HFF-Myc (cell line): ENCODE measurements at regions not wholly inside any gene's neighbourhood (a gene's known extent, or its start where the extent isn't known, plus 50 kb on each side); places are given as distances from the start of the nearest gene placed in this dataset.

Experiments used
- DNase-seq: peaks from one replicate; pipeline ENCODE4 v3.0.0-alpha.2; 2011; ENCODE audit warnings: low read depth; ENCODE audit errors: extremely low read depth
- H3K4me3 ChIP-seq: replicated peaks from 2 replicates; pipeline ENCODE4 v1.5.1; 2011; ENCODE audit warnings: low read depth, mild to moderate bottlenecking, control low read depth, low read length
- TF ChIP-seq, protein P1 (sequence below): IDR thresholded peaks from 2 replicates; pipeline ENCODE4 v1.5.1; 2012; ENCODE audit warnings: mild to moderate bottlenecking, low read depth, low read length, control low read depth; ENCODE audit errors: missing control alignments

DNA sequence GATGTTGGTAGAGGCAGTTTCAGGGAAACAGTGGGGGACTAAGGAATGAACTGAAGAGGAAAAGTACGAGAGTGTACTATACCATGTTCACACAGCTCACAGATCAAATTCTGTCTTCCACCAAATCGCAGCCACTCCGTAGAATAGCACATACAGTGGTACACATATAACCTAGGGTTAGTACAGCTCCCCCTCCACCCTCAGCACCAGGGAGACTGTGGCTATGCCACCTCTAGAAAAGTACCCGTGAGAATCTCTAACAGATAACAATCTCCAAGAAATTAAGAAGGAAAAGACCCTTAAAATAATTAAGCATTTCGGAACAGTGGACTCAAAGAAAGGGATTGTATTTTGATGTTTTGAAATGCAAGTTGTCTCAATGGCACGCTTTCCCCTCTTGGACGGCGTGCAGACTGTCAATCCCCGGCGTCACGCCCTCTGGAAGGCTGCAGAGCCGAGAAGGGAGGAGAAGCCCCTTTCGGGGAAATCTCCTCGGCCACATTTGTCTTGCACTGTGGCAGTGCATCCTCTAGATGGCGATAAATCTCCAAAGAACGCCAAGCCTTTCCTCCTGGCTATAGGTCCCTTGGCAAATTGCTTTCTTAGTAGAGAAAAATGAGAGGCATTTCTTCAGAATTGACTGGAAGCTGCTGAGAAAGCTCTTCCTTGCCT, 345.0 kb downstream of the REEP3 start:
- peak; percentile 16 for DNase-seq
- H3K4me3 ChIP-seq = no peak overlapping the region
- TF ChIP-seq, protein P1, sequence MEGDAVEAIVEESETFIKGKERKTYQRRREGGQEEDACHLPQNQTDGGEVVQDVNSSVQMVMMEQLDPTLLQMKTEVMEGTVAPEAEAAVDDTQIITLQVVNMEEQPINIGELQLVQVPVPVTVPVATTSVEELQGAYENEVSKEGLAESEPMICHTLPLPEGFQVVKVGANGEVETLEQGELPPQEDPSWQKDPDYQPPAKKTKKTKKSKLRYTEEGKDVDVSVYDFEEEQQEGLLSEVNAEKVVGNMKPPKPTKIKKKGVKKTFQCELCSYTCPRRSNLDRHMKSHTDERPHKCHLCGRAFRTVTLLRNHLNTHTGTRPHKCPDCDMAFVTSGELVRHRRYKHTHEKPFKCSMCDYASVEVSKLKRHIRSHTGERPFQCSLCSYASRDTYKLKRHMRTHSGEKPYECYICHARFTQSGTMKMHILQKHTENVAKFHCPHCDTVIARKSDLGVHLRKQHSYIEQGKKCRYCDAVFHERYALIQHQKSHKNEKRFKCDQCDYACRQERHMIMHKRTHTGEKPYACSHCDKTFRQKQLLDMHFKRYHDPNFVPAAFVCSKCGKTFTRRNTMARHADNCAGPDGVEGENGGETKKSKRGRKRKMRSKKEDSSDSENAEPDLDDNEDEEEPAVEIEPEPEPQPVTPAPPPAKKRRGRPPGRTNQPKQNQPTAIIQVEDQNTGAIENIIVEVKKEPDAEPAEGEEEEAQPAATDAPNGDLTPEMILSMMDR = peak; percentile 88

DNA sequence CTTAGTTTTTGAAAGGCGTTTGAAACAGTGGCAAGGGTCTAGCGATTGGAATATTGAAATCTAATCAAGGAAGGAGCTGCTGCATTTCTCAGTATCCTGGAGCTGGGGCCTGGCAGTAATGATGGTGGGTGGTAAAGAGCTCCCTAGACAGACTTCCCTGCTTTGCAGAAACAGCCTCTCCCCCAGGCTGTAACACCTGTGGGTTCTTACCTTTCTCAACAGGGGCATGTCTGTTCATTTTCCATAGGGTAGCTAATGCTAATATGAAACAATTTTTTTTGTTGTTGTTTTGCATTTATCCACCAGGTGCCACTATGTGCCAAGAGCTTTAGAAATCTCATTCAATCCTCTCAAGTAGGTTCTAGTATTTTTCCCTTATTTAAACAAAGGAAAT, 345.5 kb downstream of the REEP3 start:
- H3K4me3 ChIP-seq = no peak overlapping the region
- peak; percentile 11 for DNase-seq
- TF ChIP-seq, protein P1 = no peak

DNA sequence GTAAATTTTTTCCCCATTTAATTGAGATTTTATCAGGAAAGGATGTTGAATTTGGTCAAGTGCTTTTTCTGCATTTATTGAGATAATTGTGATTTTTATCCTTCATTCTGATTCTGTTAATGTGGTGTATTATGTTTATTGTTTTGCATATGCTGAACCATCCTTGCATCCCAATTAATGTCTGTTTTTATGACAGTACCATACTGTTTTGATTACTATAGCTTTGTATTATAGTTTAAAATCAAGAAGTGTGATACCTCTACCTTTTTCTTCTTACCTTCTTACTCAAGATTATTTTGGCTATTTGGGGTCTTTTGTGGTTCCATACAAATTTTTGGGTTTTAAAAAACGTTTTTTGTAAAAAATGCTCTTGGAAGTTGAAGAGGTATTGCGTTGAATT, 357.2 kb downstream of the REEP3 start:
- no peak for DNase-seq
- TF ChIP-seq, protein P1 = no peak
- H3K4me3 ChIP-seq = no peak overlapping the region

DNA sequence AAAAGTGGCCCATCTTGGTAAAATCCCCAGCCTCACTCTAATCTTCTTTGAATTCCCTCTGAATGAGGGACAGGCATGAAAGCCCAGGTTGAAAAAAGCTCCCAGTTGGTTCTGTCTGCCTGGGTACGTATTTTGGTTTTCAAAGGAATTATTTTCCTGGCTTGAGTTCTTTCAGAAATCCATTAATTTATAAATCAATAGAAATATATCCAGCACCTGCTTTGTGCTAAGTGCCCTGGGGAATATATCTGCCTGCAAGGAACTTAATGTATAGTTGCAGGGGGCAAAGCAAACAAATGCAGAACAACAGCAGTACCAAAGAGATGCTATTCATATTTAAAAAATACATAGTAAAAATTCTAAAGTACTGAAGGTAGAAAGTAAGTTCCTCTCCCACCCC, 362.7 kb downstream of the REEP3 start:
- TF ChIP-seq, protein P1 = no peak
- no peak overlapping the region for H3K4me3 ChIP-seq
- no peak for DNase-seq

DNA sequence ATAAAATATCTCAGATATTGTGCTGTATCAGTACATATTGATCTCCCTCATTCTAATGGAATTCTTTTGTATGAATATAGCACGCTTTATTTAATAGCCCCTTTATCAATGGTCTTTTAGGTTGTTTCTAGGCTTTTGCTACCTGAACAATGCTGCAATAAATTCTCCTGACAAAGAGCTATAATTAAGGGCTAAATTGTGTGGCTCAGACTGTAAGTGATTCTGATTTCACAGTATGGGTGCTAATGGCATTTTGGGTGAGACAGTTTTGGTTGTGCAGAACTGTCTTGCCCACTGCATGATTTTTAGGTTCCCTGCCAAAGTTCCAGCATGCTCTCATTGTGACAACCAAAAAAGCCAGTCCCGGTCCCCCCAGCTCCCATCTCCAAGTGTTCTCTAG, 363.2 kb downstream of the REEP3 start:
- no peak overlapping the region for H3K4me3 ChIP-seq
- DNase-seq = no peak
- TF ChIP-seq, protein P1 = no peak

DNA sequence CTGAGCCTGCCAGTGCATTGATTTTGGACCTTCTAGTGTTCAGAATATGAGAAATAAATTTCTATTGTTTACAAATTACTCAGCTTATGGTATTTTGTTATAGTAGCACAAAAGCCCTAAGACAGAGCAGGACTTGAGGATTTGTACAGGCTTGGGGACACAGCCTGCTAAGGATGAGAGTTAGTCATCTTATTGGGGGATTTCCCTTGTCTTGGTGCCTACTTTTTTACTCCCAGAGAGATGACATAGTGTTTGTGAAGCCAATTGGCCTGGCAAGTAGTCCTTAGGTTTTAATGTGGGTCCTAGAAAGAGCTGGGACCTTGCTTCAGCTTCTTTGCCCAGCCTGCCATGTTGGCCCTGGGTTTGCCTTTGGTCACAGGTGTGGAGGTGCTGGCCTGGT, 364.0 kb downstream of the REEP3 start:
- no peak for DNase-seq
- no peak overlapping the region for H3K4me3 ChIP-seq
- TF ChIP-seq, protein P1 = no peak
